RKO (cell line): ENCODE measurements at regions not wholly inside any gene's neighbourhood (a gene's known extent, or its start where the extent isn't known, plus 50 kb on each side); places are given as distances from the start of the nearest gene placed in this dataset.

Source experiments
- DNase-seq: peaks from one replicate; pipeline ENCODE4 v3.0.0-alpha.2; 2016; ENCODE audit warnings: low spot score

DNA sequence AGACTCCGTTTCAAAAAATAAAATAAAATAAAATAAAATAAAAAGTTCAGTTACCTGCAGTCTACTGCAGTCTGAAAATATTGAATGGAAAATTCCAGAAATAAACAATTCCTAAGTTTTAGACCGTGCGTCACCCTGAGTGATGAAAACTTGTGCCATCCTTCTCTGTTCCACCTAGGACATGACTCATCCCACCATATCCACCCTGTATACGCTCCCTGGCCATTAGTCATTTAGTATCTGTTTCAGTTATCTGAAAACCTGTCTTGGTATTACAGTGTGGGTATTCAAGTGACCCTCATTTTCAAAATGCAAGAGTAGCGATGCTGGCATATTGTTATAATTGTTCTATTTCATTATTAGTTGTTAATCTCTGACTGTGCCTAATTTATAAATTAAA lies 51.8 kb upstream of the TEX48 start:
- peak; percentile 45 for DNase-seq

DNA sequence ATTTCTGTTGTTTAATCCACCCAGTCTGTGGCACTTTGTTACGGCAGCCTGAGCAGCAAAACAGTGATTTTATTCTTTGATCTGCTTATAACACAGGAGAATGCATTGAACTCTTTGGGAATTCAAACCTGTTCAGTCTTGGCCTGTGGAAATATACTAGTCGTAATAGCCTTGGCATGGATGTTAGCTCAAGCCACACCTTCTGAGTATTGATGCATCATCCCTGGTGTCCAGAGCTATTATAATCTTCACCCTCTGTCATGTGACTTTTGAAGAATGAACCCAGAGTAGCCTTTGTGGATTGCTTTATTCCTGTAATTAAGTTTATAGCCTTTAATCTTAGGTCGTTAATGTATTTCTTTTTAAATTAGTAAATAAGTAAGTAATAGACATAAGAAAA lies 50.8 kb upstream of the TEX48 start:
- DNase-seq, result peak; percentile 22
